BE2C (cell line): ENCODE measurements at regions not wholly inside any gene's neighbourhood (a gene's known extent, or its start where the extent isn't known, plus 50 kb on each side); places are given as distances from the start of the nearest gene placed in this dataset.

ENCODE experiments used
- DNase-seq: peaks from one replicate; pipeline ENCODE4 v3.0.0-alpha.2; 2020
- H3K27me3 ChIP-seq: fragments of 250-450 bp; sonication (Bioruptor Pico); 2 replicates; pipeline ENCODE4 v1.5.1; 2020; ENCODE audit warnings: mild to moderate bottlenecking
- H3K36me3 ChIP-seq: fragments of 250-450 bp; sonication (Bioruptor Pico); 2 replicates; pipeline ENCODE4 v1.5.1; 2020; ENCODE audit warnings: mild to moderate bottlenecking
- H3K4me1 ChIP-seq: fragments of 250-450 bp; sonication (Bioruptor Pico); 2 replicates; pipeline ENCODE4 v1.5.1; 2020
- H3K4me3 ChIP-seq: 2 replicates; pipeline ENCODE4 v1.5.1; 2011; ENCODE audit warnings: low read depth, low read length
- H3K9me3 ChIP-seq: fragments of 250-450 bp; sonication (Bioruptor Pico); 2 replicates; pipeline ENCODE4 v1.5.1; 2020
- CTCF ChIP-seq: IDR thresholded peaks from 2 replicates; pipeline ENCODE4 v1.5.1; 2012; ENCODE audit warnings: mild to moderate bottlenecking, low read depth, low read length

- Histone ChIP-seq H3K9me3 (no peaks in the 10 kb centered on the region), H3K36me3 (no peaks in the 10 kb centered on the region), H3K27me3 (no peaks in the 10 kb centered on the region), H3K4me1 (no peaks in the 10 kb centered on the region), H3K4me3 (no peak overlapping the region)
- TF ChIP-seq CTCF: no peak
- no peak for DNase-seq
These were observed 815.8 kb downstream of the BCL11B start for GRCh38 chr14:98456231-98456630.

- Histone ChIP-seq H3K9me3 (no peaks in the 10 kb centered on the region), H3K4me1 (no peaks in the 10 kb centered on the region)
- TF ChIP-seq CTCF: no peak
These were observed 813.3 kb downstream of the BCL11B start for GRCh38 chr14:98458702-98459101.

GRCh38 chr14:98462908-98463307 is 809.1 kb downstream of the BCL11B start:
- H3K4me3 ChIP-seq: no peak overlapping the region
- DNase-seq: no peak
- H3K4me1 ChIP-seq: no peaks in the 10 kb centered on the region
- TF ChIP-seq CTCF: no peak
- H3K9me3 ChIP-seq: no peaks in the 10 kb centered on the region
- no peaks in the 10 kb centered on the region for H3K36me3 ChIP-seq
- no peaks in the 10 kb centered on the region for H3K27me3 ChIP-seq

More at GRCh38 chr14:98458702-98459101, 813.3 kb downstream of the BCL11B start:
- H3K27me3 ChIP-seq: no peaks in the 10 kb centered on the region
- H3K4me3 ChIP-seq: no peak overlapping the region
- H3K36me3 ChIP-seq: no peaks in the 10 kb centered on the region
- no peak for DNase-seq

- H3K9me3 ChIP-seq: no peaks in the 10 kb centered on the region
- no peak for TF ChIP-seq CTCF
These were observed 805.2 kb downstream of the BCL11B start for GRCh38 chr14:98466807-98467206.

GRCh38 chr14:98470663-98471062 is 801.3 kb downstream of the BCL11B start:
- no peak overlapping the region for H3K4me3 ChIP-seq
- no peaks in the 10 kb centered on the region for H3K27me3 ChIP-seq
- DNase-seq: no peak
- H3K36me3 ChIP-seq: no peaks in the 10 kb centered on the region
- no peaks in the 10 kb centered on the region for H3K9me3 ChIP-seq
- TF ChIP-seq CTCF: no peak
- no peaks in the 10 kb centered on the region for H3K4me1 ChIP-seq

More at GRCh38 chr14:98466807-98467206, 805.2 kb downstream of the BCL11B start:
- no peaks in the 10 kb centered on the region for H3K27me3 ChIP-seq
- no peaks in the 10 kb centered on the region for H3K36me3 ChIP-seq
- DNase-seq: no peak
- no peaks in the 10 kb centered on the region for H3K4me1 ChIP-seq
- no peak overlapping the region for H3K4me3 ChIP-seq

GRCh38 chr14:98474900-98475299 is 797.1 kb downstream of the BCL11B start:
- no peak for TF ChIP-seq CTCF
- no peaks in the 10 kb centered on the region for H3K4me1 ChIP-seq
- no peaks in the 10 kb centered on the region for H3K9me3 ChIP-seq
- H3K4me3 ChIP-seq: no peak overlapping the region
- H3K27me3 ChIP-seq: no peaks in the 10 kb centered on the region
- no peaks in the 10 kb centered on the region for H3K36me3 ChIP-seq
- no peak for DNase-seq
